ENCODE measurements at regions not wholly inside any gene's neighbourhood (a gene's known extent, or its start where the extent isn't known, plus 50 kb on each side); places are given as distances from the start of the nearest gene placed in this dataset.

- TF ChIP-seq CHD7 (IDR thresholded peaks at IDR 0.05; ENCODE audit: insufficient replicate concordance, low read length) = peak; percentile 53
- no peak for TF ChIP-seq ASH2L (IDR thresholded peaks at IDR 0.05; ENCODE audit: low read length)
Observed at GRCh38 chr3:30085486-30085885, 520.9 kb upstream of the TGFBR2 start (continued).
